Parathyroid adenoma (tissue), 2 donors: ENCODE measurements at regions not wholly inside any gene's neighbourhood (a gene's known extent, or its start where the extent isn't known, plus 50 kb on each side); places are given as distances from the start of the nearest gene placed in this dataset.

Source experiments
- H2AFZ ChIP-seq: fragments of 300-600 bp; sonication (generic); one replicate; pipeline ENCODE4 v1.7.0; 2017; ENCODE audit warnings: antibody characterized with exemption, mild to moderate bottlenecking
- H3K27ac ChIP-seq: fragments of 300-600 bp; sonication (generic); one replicate; pipeline ENCODE4 v1.7.0; 2017
- H3K27me3 ChIP-seq: fragments of 300-600 bp; sonication (generic); one replicate; pipeline ENCODE4 v1.7.0; 2017; ENCODE audit warnings: low read length; ENCODE audit not compliant: control insufficient read depth, insufficient read depth
- H3K36me3 ChIP-seq: fragments of 300-600 bp; sonication (generic); one replicate; pipeline ENCODE4 v1.7.0; 2017; ENCODE audit warnings: low read length; ENCODE audit not compliant: control insufficient read depth, insufficient read depth
- H3K4me1 ChIP-seq: fragments of 300-600 bp; sonication (generic); one replicate; pipeline ENCODE4 v1.7.0; 2017; ENCODE audit warnings: control low read depth
- H3K4me2 ChIP-seq: fragments of 300-600 bp; sonication (generic); one replicate; pipeline ENCODE4 v1.7.0; 2017; ENCODE audit warnings: low read length
- H3K4me3 ChIP-seq: fragments of 300-600 bp; sonication (generic); one replicate; pipeline ENCODE4 v1.7.0; 2017; ENCODE audit warnings: low read depth, low read length
- H3K79me2 ChIP-seq: fragments of 300-600 bp; sonication (generic); one replicate; pipeline ENCODE4 v1.7.0; 2017; ENCODE audit warnings: control low read depth
- H3K9ac ChIP-seq: fragments of 300-600 bp; sonication (generic); one replicate; pipeline ENCODE4 v1.7.0; 2017; ENCODE audit warnings: mild to moderate bottlenecking
- H3K9me3 ChIP-seq: fragments of 300-600 bp; sonication (generic); one replicate; pipeline ENCODE4 v1.7.0; 2017; ENCODE audit warnings: low read length; ENCODE audit not compliant: control insufficient read depth
- TF ChIP-seq, protein P1 (sequence below): fragments of 300-600 bp; sonication (generic); IDR thresholded peaks from one replicate; pipeline ENCODE4 v1.7.0; 2017; ENCODE audit warnings: antibody characterized with exemption, mild to moderate bottlenecking
- donor health status: primary hyperparathyroidism.

DNA sequence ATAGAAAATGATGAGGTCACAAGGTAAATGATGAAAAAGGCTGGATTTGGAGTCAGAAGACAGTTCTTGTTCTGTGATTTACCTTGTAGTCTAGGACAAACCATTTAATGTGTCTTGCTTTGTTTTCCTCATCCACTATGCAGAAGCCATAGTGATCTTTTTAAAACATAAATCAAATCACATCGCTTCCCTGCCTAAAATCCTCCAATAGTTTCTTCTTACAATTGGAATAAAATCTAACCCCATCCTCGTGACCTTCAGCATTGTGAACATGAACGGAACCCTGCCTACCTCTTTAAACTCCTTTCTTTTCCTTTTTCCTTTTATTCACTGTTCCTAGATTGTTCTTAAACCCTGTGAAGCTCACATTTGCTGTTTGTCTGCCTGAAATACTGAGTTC, 204.9 kb upstream of the SAMSN1 start:
- Histone ChIP-seq H2AFZ (no peak overlapping the region), H3K4me1 (no peaks in the 10 kb centered on the region), H3K27me3 (no peaks in the 10 kb centered on the region), H3K4me3 (no peak overlapping the region), H3K9ac (no peak overlapping the region), H3K9me3 (no peaks in the 10 kb centered on the region), H3K4me2 (no peak overlapping the region), H3K27ac (no peak overlapping the region), H3K79me2 (no peaks in the 10 kb centered on the region), H3K36me3 (no peaks in the 10 kb centered on the region)
- TF ChIP-seq, protein P1, sequence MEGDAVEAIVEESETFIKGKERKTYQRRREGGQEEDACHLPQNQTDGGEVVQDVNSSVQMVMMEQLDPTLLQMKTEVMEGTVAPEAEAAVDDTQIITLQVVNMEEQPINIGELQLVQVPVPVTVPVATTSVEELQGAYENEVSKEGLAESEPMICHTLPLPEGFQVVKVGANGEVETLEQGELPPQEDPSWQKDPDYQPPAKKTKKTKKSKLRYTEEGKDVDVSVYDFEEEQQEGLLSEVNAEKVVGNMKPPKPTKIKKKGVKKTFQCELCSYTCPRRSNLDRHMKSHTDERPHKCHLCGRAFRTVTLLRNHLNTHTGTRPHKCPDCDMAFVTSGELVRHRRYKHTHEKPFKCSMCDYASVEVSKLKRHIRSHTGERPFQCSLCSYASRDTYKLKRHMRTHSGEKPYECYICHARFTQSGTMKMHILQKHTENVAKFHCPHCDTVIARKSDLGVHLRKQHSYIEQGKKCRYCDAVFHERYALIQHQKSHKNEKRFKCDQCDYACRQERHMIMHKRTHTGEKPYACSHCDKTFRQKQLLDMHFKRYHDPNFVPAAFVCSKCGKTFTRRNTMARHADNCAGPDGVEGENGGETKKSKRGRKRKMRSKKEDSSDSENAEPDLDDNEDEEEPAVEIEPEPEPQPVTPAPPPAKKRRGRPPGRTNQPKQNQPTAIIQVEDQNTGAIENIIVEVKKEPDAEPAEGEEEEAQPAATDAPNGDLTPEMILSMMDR = no peak

GRCh38 chr21:14750041-14750440, 203.9 kb upstream of the SAMSN1 start:
- Histone ChIP-seq H3K79me2 (no peaks in the 10 kb centered on the region), H3K9me3 (no peaks in the 10 kb centered on the region), H3K4me3 (no peak overlapping the region), H3K27me3 (no peaks in the 10 kb centered on the region), H3K36me3 (no peaks in the 10 kb centered on the region), H3K27ac (no peak overlapping the region), H3K4me1 (no peaks in the 10 kb centered on the region), H3K9ac (no peak overlapping the region), H2AFZ (no peak overlapping the region), H3K4me2 (no peak overlapping the region)
- TF ChIP-seq, protein P1 = no peak

DNA sequence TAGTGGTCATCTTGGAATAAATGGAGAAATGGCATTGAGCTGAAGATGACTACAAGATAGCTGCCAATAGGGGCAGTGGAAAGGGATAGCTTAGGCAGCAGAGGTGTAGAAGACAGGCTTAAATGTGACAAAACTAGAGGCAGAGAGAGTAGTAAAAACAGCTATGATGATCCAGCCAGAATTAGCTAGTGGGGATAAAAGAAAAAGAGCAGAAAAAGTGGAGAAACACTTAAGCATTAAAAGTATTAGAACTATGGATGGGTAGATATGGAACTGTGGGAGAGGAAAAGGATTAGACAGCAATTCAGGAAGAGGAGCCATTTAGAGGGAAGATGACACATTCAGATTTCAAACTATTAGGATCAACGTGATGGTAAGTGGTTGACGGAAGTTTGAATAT, 202.5 kb upstream of the SAMSN1 start:
- TF ChIP-seq, protein P1 = no peak

DNA sequence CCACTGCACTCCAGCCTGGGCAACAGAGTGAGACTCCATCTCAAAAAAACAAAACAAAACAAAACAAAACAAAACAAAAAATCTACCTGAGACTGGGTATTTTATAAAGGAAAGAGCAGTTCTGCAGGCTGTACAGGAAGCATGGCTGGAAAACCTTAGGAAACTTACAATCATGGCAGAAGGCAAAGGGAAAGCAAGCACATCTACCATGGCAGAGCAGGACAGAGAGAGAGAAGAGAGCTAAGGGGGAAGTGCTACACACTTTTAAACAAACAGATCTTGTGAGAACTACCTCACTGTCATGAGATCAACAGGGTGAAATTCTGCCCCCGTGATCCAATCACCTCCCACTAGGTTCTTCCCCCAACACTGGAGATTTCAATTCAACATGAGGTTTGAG, 198.3 kb upstream of the SAMSN1 start:
- H3K4me3 ChIP-seq = no peak overlapping the region
- no peak overlapping the region for H2AFZ ChIP-seq
- no peaks in the 10 kb centered on the region for H3K79me2 ChIP-seq
- H3K9ac ChIP-seq = no peak overlapping the region
- no peaks in the 10 kb centered on the region for H3K27me3 ChIP-seq
- no peak overlapping the region for H3K27ac ChIP-seq
- H3K9me3 ChIP-seq = no peaks in the 10 kb centered on the region
- no peak overlapping the region for H3K4me2 ChIP-seq
- H3K36me3 ChIP-seq = no peaks in the 10 kb centered on the region
- TF ChIP-seq, protein P1 = no peak
- H3K4me1 ChIP-seq = no peaks in the 10 kb centered on the region

More for the DNA sequence above, 202.5 kb upstream of the SAMSN1 start:
- H3K9me3 ChIP-seq = no peaks in the 10 kb centered on the region
- H3K4me3 ChIP-seq = no peak overlapping the region
- H3K79me2 ChIP-seq = no peaks in the 10 kb centered on the region
- H3K4me1 ChIP-seq = no peaks in the 10 kb centered on the region
- no peaks in the 10 kb centered on the region for H3K36me3 ChIP-seq
- H3K27me3 ChIP-seq = no peaks in the 10 kb centered on the region
- H2AFZ ChIP-seq = no peak overlapping the region
- H3K9ac ChIP-seq = no peak overlapping the region
- no peak overlapping the region for H3K4me2 ChIP-seq
- H3K27ac ChIP-seq = no peak overlapping the region

DNA sequence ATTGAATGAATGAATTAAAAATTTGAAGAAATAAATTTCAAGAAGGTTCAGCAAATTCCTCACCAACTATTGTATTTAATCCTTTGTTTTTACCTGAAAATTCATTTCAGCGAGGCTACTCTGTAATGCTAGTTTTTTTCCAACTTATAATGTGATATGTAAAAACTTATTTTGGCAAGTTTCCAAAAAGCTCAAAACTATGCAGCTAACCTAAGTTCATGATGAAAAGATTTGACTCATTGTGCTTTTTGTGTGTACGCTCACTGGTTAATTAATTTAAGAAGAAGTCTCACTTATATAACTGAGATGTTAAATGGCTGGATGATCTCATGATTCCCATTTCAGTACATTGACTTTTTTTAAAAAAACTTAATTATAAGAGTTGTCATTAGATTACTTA, 196.0 kb upstream of the SAMSN1 start:
- no peak overlapping the region for H3K9ac ChIP-seq
- H3K36me3 ChIP-seq = no peaks in the 10 kb centered on the region
- H3K27me3 ChIP-seq = no peaks in the 10 kb centered on the region
- TF ChIP-seq, protein P1 = no peak
- H2AFZ ChIP-seq = no peak overlapping the region
- no peak overlapping the region for H3K4me2 ChIP-seq
- H3K4me1 ChIP-seq = no peaks in the 10 kb centered on the region
- H3K79me2 ChIP-seq = no peaks in the 10 kb centered on the region
- no peaks in the 10 kb centered on the region for H3K9me3 ChIP-seq
- no peak overlapping the region for H3K27ac ChIP-seq
- no peak overlapping the region for H3K4me3 ChIP-seq
